ENCODE measurements at regions not wholly inside any gene's neighbourhood (a gene's known extent, or its start where the extent isn't known, plus 50 kb on each side); places are given as distances from the start of the nearest gene placed in this dataset.

- in situ Hi-C loops (cut with MboI) = no loop called here
- Histone ChIP-seq H3K4me3 (no peak overlapping the region), H3K9me3 (replicated peaks; ENCODE audit: control insufficient read depth, insufficient read depth, low read depth, low read length) (no peaks in the 10 kb centered on the region), H3K9me1 (ENCODE audit: control insufficient read depth, insufficient read depth, low read length) (no peaks in the 10 kb centered on the region), H3K4me1 (replicated peaks in 1 of 2; ENCODE audit: control insufficient read depth in 2 of 2, insufficient read depth in 2 of 2, low read length in 2 of 2) (no peaks in the 10 kb centered on the region), H3K9ac (ENCODE audit: insufficient read depth in 1 of 2, low read depth in 2 of 2, low read length in 2 of 2) (no peak overlapping the region), H3K79me2 (ENCODE audit: control insufficient read depth, insufficient read depth, low read length) (no peaks in the 10 kb centered on the region), H3K27me3 (ENCODE audit: control insufficient read depth in 2 of 2, insufficient read depth in 2 of 2, low read length in 2 of 2) (no peaks in the 10 kb centered on the region), H3K36me3 (ENCODE audit: control insufficient read depth, insufficient read depth, low read length) (no peaks in the 10 kb centered on the region), H3K4me2 (ENCODE audit: insufficient read depth, low read length) (no peak overlapping the region), H3K27ac (ENCODE audit: extremely low read depth, low read depth, low read length) (no peak overlapping the region), H4K20me1 (replicated peaks; ENCODE audit: control insufficient read depth, insufficient read depth, low read length) (no peaks in the 10 kb centered on the region), H2AFZ (ENCODE audit: low read depth, low read length) (no peak overlapping the region)
- POLR2A ChIA-PET = no interaction called here
- 0% methylated on average over 1 of the region's 1 CpG for WGBS (ENCODE audit: insufficient coverage, low coverage, missing lambda C conversion rate)
- DNase-seq (ENCODE audit: extremely low read depth in 1 of 4, low spot score in 3 of 4) (no peak), FAIRE-seq (no peak), ATAC-seq (no peak)
- no TSS peak for BruUV-seq (replicated peaks)
- CTCF ChIA-PET (ENCODE audit: low intra/inter-chr PET ratio) = no interaction called here
- intact Hi-C loops (cut with micrococcal nuclease) = no loop called here
- TF ChIP-seq FUS (optimal IDR thresholded peaks at IDR 0.05; ENCODE audit: low read depth, low read length) = no peak
- no peak for TF ChIP-seq NCOA6 (IDR thresholded peaks at IDR 0.05)
- no peak for TF ChIP-seq CBX8 (IDR thresholded peaks at IDR 0.05; ENCODE audit: borderline replicate concordance, extremely low read depth, low read depth, low read length, poor library complexity, severe bottlenecking)
- TF ChIP-seq DMBX1 (CRISPR knock-in tag; IDR thresholded peaks at IDR 0.05; ENCODE audit: borderline replicate concordance) = no peak
- TF ChIP-seq XRCC4 (IDR thresholded peaks at IDR 0.05; ENCODE audit: extremely low read depth, insufficient read depth, insufficient read length) = no peak
- TF ChIP-seq KLF1 (tag; IDR thresholded peaks at IDR 0.05) = no peak
- no peak for TF ChIP-seq THAP12 (CRISPR knock-in tag; IDR thresholded peaks at IDR 0.05)
- no peak for TF ChIP-seq HDAC6 (IDR thresholded peaks at IDR 0.05; ENCODE audit: low read depth, low read length)
- no peak for TF ChIP-seq SIX5 (IDR thresholded peaks at IDR 0.05; ENCODE audit: borderline replicate concordance in 1 of 2, insufficient read depth in 1 of 2, low read depth in 1 of 2, low read length in 2 of 2)
Measured at GRCh38 chr3:22358334-22358733, 607.3 kb upstream of the ZNF385D start.
